Hematopoietic multipotent progenitor cell treated with erythropoietin and hydrocortisone succinate and interleukin-3 and kit ligand, for 4 days (in vitro differentiated cells): ENCODE measurements at regions not wholly inside any gene's neighbourhood (a gene's known extent, or its start where the extent isn't known, plus 50 kb on each side); places are given as distances from the start of the nearest gene placed in this dataset.

ENCODE experiments used
- DNase-seq: peaks from one replicate; pipeline ENCODE4 v3.0.0-alpha.2; 2015

- peak; percentile 9 for DNase-seq
These were observed 226.5 kb downstream of the FOXO1 start for GRCh38 chr13:40439928-40440327.

GRCh38 chr13:40440990-40441820, 225.2 kb downstream of the FOXO1 start:
- no peak for DNase-seq

- DNase-seq = no peak
These were observed 224.2 kb downstream of the FOXO1 start for GRCh38 chr13:40442231-40442630.

- DNase-seq = no peak
These were observed 223.6 kb downstream of the FOXO1 start for GRCh38 chr13:40442826-40443225.

- DNase-seq = no peak
These were observed 222.2 kb downstream of the FOXO1 start for GRCh38 chr13:40444241-40444640.

GRCh38 chr13:40445557-40445990, 220.9 kb downstream of the FOXO1 start:
- DNase-seq = no peak

- no peak for DNase-seq
These were observed 220.1 kb downstream of the FOXO1 start for GRCh38 chr13:40446365-40446764.

GRCh38 chr13:40447857-40448256, 218.6 kb downstream of the FOXO1 start:
- no peak for DNase-seq

GRCh38 chr13:40452038-40452666, 214.3 kb downstream of the FOXO1 start:
- no peak for DNase-seq

- DNase-seq = no peak
These were observed 213.6 kb downstream of the FOXO1 start for GRCh38 chr13:40452741-40453334.

GRCh38 chr13:40453351-40454021, 213.0 kb downstream of the FOXO1 start:
- no peak for DNase-seq

- no peak for DNase-seq
These were observed 210.0 kb downstream of the FOXO1 start for GRCh38 chr13:40456397-40456953.

- DNase-seq = no peak
These were observed 209.4 kb downstream of the FOXO1 start for GRCh38 chr13:40456979-40457553.

- DNase-seq = no peak
These were observed 208.3 kb downstream of the FOXO1 start for GRCh38 chr13:40457929-40458719.

- DNase-seq = no peak
These were observed 207.8 kb downstream of the FOXO1 start for GRCh38 chr13:40458720-40458990.

GRCh38 chr13:40460116-40460515, 206.3 kb downstream of the FOXO1 start:
- DNase-seq = no peak

- DNase-seq = no peak
These were observed 202.0 kb downstream of the FOXO1 start for GRCh38 chr13:40464337-40465014.

- no peak for DNase-seq
These were observed 201.4 kb downstream of the FOXO1 start for GRCh38 chr13:40465015-40465390.

- no peak for DNase-seq
These were observed 200.2 kb downstream of the FOXO1 start for GRCh38 chr13:40466272-40466671.

GRCh38 chr13:40468227-40468838, 198.1 kb downstream of the FOXO1 start:
- no peak for DNase-seq
